HG02885 (cell line): ENCODE measurements at regions not wholly inside any gene's neighbourhood (a gene's known extent, or its start where the extent isn't known, plus 50 kb on each side); places are given as distances from the start of the nearest gene placed in this dataset.
"Not testable (repeated sequence)": the region's sequence is repeated elsewhere in the genome, so short reads cannot be mapped to it uniquely, and the experiment has no call there.

Experiments used
- ATAC-seq: cut with Tn5 transposase; IDR thresholded peaks from one replicate; pipeline ENCODE4 v1.9.1; 2021; ENCODE audit warnings: mild to moderate bottlenecking; ENCODE audit not compliant: unreplicated experiment, poor library complexity

GRCh38 chr1:173297798-173298391, 90.8 kb upstream of the TNFSF4 start:
- peak; percentile 92 for ATAC-seq

- peak; percentile 24 for ATAC-seq
Observed at GRCh38 chr1:173300061-173301044, 93.2 kb upstream of the TNFSF4 start.

- ATAC-seq = no peak
Observed at GRCh38 chr1:173301507-173301906, 94.4 kb upstream of the TNFSF4 start.

DNA sequence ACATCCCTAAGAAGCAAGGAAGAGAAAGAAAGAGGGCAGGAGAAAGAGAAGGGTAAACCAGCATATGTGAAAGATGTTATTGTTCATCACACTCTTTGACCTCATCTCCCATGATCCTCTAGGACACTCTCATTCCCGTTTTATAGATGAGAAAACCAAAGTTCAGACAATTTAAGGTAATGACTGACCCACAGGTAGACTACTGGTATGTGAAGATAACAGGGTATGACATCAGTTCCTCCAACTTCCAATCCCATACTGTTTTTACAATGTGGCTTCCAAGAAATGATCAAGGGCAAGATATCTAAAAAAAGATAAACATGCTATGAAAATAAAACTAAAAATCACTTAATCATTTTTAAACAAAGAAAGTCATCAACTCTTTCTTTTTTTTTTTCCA, 95.2 kb upstream of the TNFSF4 start:
- ATAC-seq = no peak

DNA sequence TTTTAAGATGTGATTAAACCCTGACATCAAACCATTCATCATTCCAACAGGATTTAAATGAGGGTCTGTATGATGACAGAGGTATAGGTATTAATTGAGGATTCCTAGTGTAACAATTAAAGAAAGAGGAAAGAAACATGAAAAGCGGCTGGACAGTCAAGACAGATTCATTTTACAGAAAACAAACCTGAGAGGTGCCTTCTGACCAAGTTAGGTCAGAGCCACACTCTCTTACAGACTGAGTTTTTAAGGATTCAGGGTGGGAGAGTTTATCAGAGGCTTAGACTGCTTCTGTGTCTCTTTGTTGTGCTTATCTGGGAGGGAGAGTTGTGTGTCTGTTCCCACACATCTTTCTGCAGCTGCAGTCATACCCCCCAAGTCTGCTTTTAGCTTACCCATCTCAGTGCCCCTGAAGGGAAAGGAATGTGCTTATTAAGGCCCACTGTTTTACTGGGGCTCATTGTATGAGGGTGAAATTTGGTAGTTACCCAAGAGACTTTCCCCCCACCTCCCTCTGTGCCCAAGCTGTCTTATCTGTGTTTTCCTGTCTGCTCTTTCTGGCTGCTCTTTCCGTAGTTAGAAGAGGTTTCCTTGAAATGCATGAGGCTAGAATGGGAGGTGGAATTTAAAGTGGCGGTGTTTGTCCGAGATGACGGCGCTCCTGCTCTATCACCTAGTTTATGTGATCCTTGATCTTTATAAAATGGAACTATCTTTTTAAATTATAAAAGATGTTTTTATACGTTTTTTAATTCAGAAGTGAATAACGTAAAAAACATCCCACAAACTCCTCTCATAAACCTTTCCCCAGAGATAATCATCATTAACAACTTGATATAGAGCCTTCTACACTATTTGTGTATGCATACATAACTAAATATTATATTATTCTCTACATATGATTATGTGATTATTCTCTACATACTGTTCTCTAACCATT, 96.0 kb upstream of the TNFSF4 start:
- no peak for ATAC-seq

DNA sequence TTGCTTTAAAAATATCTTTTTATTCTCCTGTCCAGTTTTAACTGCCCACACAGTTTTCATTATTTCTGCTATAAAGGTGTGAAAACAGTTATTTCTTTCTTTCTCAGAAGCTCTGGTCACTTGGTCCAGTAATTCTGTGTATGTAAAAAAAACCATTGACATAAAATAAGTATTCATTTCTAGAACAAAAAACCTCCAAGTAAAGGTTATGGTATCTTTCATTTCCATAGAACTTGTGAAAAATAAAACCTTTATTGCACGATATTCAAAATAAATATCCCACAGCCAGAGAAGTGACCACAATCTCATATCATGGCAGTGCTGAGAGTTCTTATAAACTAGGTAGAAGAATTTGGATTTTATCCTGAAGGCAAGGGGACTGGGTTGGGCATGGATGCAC, 96.9 kb upstream of the TNFSF4 start:
- no peak for ATAC-seq

- no peak for ATAC-seq
Observed at GRCh38 chr1:173304529-173305227, 97.5 kb upstream of the TNFSF4 start.

DNA sequence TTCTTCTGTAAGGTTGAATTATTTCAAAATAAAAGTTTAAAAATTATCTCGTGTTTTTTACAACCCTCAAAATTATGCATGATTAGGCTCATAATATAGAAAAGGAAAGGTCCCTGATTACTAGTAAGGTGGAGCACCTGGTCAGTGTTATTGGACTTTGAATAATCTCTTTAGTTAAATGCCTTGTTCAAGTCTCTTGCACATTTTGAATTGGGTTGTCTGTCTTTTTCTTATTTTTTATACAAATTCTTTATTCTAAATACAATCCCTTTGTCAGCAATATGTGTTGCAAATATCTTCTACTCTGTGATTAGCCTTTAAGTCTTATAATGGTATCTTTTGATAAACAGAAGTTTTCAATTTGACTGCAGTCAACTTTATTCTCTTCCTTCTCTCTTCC, 100.7 kb upstream of the TNFSF4 start:
- ATAC-seq = no peak

DNA sequence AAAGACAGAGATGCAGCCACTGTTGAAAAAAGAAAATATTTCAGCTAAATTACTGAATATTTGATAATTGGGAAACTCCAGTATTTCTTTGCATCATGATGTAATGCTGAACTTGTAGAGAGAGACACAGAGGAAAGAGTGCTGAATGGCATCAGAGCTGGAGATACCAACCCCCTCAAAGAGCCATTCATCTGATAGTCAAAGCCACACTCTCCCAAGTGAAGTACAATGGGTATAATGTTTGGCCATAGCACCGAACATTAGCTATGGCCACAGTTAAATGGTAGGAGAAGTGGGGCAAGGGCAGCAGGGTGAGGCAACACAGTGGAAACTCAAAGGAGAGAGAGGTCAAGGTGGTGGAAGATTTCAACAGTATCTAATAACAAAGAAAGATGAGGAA, 107.5 kb upstream of the TNFSF4 start:
- ATAC-seq = no peak

- no peak for ATAC-seq
Observed at GRCh38 chr1:173315296-173315695, 108.2 kb upstream of the TNFSF4 start.

- ATAC-seq = no peak
Observed at GRCh38 chr1:173318788-173319187, 111.7 kb upstream of the TNFSF4 start.

GRCh38 chr1:173324352-173324751, 117.2 kb upstream of the TNFSF4 start:
- ATAC-seq = not testable (repeated sequence)

GRCh38 chr1:173327987-173328386, 120.9 kb upstream of the TNFSF4 start:
- ATAC-seq = not testable (repeated sequence)

DNA sequence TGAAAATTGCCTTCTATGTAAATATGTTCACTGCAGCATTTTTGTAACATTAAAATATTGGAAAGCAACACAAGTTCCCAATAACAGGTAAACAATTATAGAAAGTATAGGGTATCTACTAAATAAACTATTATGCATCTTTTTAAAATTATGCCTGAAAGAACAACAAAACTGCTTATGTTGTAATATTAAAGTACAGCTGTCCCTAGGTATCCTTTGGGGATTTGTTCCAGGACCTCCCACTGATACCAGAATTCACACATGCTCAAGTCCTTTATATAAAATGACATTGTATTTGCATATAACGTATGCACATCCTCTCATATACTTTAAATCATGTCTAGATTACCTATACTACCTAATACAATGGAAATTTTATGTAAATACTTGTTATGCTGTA, 121.8 kb upstream of the TNFSF4 start:
- ATAC-seq = no peak

DNA sequence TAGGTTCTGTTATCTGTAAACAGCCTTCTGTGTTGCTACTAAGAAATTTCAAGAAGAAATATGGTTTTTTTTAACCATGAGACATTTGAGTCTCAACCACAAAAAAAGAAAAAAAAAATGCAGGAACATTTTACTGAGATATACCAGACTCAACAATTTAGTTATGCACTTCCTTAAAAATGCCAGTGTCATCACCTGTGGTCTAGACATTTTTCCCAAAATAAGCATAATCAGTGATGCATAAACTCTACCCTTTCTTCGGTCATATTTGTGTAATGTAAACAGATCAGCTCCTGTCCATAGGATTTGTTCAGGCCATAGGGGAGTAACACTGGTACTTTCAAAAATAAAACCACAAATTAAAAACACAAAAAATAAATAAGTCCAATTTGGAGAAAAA, 122.6 kb upstream of the TNFSF4 start:
- no peak for ATAC-seq

- no peak for ATAC-seq
Observed at GRCh38 chr1:173330149-173330951, 123.2 kb upstream of the TNFSF4 start.

- not testable (repeated sequence) for ATAC-seq
Observed at GRCh38 chr1:173330952-173331548, 123.9 kb upstream of the TNFSF4 start.

DNA sequence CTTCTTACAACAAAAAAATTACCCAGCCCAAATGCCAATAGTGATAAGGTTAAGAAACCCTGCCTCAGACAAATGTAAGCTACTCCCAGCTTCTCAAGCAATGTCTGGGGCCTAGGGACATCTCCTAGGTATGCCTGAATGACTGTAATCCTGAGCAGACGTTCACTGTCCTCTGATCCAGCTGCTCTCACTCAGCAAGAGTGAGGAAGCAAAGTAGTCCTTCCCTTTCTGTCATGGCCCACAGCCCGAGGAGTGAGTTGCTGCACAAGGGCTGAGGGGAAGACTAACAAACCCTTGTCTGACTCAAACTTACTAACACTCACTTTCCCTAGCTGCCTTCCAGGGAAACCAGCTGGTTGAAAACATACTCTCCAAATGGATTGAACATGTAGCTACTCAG, 124.9 kb upstream of the TNFSF4 start:
- no peak for ATAC-seq

DNA sequence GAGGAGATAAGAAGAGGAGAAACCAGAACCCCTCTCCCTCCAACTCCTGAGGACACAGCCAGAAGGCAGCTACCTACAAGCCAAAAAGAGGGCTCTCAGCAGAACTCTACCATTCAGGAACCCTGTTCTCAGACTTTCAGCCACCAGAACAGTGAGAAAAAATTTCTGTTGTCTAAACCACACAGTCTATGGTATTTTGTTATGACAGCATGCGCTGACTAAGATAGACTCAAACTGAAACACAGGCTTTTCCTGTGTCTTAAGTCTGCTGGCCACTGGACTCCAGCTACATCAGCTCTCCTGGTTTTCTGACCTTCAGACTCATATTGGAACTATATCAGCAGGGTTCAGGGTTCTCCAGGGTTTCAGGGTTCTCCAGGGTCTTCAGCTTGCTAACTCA, 126.5 kb upstream of the TNFSF4 start:
- peak; percentile 79 for ATAC-seq
